ENCODE measurements at regions not wholly inside any gene's neighbourhood (a gene's known extent, or its start where the extent isn't known, plus 50 kb on each side); places are given as distances from the start of the nearest gene placed in this dataset.

DNA sequence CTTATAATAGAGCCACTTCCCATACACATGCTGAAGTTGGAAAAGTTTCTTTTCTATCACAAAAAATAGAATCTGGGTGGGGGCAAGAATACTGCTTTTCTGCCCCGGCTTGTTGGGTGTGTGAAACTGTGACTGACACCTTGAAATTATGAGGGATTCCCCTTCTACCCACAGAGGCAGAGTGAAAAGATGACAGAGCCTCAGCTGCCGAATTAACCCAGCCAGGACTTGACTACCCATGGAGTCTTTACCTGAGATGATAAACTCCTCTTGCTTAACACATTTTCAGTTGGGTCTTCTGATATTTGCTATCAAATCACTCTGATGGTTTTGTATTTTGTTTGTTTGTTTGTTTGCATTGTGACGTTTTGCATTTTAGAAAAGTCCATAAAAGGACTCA is 66.0 kb upstream of the PMAIP1 start:
- no peak overlapping the region for H2AFZ ChIP-seq (ENCODE audit: low read depth)
- H4K20me1 ChIP-seq (ENCODE audit: insufficient read depth): no peaks in the 10 kb centered on the region
- H3K36me3 ChIP-seq (ENCODE audit: insufficient read depth): no peaks in the 10 kb centered on the region
- H3K9ac ChIP-seq: no peak overlapping the region
- TF ChIP-seq, protein P1, sequence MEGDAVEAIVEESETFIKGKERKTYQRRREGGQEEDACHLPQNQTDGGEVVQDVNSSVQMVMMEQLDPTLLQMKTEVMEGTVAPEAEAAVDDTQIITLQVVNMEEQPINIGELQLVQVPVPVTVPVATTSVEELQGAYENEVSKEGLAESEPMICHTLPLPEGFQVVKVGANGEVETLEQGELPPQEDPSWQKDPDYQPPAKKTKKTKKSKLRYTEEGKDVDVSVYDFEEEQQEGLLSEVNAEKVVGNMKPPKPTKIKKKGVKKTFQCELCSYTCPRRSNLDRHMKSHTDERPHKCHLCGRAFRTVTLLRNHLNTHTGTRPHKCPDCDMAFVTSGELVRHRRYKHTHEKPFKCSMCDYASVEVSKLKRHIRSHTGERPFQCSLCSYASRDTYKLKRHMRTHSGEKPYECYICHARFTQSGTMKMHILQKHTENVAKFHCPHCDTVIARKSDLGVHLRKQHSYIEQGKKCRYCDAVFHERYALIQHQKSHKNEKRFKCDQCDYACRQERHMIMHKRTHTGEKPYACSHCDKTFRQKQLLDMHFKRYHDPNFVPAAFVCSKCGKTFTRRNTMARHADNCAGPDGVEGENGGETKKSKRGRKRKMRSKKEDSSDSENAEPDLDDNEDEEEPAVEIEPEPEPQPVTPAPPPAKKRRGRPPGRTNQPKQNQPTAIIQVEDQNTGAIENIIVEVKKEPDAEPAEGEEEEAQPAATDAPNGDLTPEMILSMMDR (conservative IDR thresholded peaks at IDR 0.05; ENCODE audit: low read depth, low read length): no peak
- no peaks in the 10 kb centered on the region for H3K79me2 ChIP-seq (ENCODE audit: insufficient read depth, low read depth)
- H3K4me1 ChIP-seq (ENCODE audit: low read depth, poor library complexity, severe bottlenecking): peaks cover 22% of the 10 kb centered on the region
- no peak overlapping the region for H3K27ac ChIP-seq
- H3K4me2 ChIP-seq: peak overlapping the region; percentile 42
- no peaks in the 10 kb centered on the region for H3K27me3 ChIP-seq (ENCODE audit: insufficient read depth, low read depth)
- no peak overlapping the region for H3K4me3 ChIP-seq (IDR thresholded peaks at IDR 0.05; ENCODE audit: insufficient read depth, low read depth, low read length)

DNA sequence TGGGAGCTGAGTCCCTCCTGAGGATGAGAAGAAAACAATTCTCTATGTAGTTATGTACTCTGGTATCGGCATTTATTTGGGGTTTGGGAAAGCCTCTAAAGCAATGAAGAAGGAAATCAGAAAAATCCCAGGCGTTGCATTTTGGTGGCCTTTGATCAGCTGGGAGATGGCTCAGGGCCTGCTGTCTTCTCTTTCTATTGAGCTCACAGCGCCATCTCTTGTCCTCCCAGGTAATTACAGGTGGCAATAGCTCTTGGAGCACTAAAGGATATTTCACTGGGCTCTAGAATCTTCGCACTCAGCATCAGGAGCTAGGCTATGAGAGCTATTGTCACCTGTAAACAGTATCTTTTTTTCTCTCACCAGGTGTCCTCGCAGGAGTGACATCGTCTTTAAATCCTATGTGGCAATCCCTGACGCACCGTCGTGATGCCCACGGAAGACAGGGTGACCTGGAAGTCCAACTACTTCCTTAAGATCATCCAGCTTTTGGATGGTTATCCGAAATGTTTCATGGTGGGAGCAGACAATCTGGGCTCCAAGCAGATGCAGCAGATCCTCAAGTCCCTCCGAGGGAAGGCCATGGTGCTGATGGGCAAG is 76.1 kb upstream of the PMAIP1 start:
- Histone ChIP-seq H3K9ac (no peak overlapping the region), H2AFZ (ENCODE audit: low read depth) (no peak overlapping the region)
- TF ChIP-seq, protein P1 (conservative IDR thresholded peaks at IDR 0.05; ENCODE audit: low read depth, low read length): peak; percentile 99

DNA sequence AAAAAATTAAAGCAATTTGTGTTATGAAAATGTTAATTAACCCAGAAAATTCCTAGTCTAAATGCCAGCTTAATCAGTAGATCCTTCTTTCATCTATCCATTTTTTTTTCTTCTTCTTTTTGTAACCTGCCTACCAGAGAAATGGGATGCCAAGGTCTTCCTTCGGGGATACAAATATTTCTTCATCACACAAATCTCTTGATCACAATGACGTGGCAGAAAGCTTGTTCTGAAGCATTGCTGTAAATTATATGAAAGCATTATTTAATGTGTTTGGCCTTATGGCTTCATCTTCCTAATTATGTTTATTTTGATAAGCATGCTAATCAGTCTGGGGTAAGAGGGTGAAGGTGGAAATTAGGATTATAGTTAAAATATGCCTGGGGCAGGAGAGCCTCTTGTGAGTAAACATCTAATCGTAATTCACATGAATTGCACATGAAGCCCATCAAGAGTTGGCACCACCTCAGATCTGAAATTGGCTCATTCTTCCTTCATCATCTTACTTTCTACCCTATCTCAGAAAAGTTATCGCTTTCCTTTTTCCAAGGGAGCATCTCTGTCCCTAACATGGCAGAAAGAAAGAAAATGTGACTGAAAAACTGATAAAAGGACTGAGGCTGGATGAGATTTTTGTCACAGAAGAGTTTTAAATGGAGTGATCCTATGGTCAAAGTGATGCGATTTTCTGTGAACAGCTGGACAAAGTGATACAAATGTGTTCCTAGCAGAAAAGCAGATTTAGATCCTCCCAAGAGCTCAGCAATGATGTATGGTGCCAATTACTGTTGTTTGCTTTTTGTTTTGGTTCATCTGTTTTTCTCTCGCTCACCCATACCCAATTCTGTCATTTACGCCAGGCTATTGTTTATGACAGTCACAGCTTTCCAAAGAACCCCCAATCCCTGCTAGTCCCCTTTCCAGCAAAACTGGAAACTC is 76.9 kb upstream of the PMAIP1 start:
- Histone ChIP-seq H3K79me2 (ENCODE audit: insufficient read depth, low read depth) (no peaks in the 10 kb centered on the region), H2AFZ (ENCODE audit: low read depth) (no peak overlapping the region)

More for the DNA sequence above, 76.1 kb upstream of the PMAIP1 start:
- Histone ChIP-seq H3K27me3 (ENCODE audit: insufficient read depth, low read depth) (no peaks in the 10 kb centered on the region), H3K79me2 (ENCODE audit: insufficient read depth, low read depth) (no peaks in the 10 kb centered on the region), H3K4me1 (ENCODE audit: low read depth, poor library complexity, severe bottlenecking) (no peaks in the 10 kb centered on the region), H3K36me3 (ENCODE audit: insufficient read depth) (no peaks in the 10 kb centered on the region), H4K20me1 (ENCODE audit: insufficient read depth) (no peaks in the 10 kb centered on the region), H3K27ac (no peak overlapping the region), H3K4me3 (IDR thresholded peaks at IDR 0.05; ENCODE audit: insufficient read depth, low read depth, low read length) (no peak overlapping the region), H3K4me2 (no peak overlapping the region)

DNA sequence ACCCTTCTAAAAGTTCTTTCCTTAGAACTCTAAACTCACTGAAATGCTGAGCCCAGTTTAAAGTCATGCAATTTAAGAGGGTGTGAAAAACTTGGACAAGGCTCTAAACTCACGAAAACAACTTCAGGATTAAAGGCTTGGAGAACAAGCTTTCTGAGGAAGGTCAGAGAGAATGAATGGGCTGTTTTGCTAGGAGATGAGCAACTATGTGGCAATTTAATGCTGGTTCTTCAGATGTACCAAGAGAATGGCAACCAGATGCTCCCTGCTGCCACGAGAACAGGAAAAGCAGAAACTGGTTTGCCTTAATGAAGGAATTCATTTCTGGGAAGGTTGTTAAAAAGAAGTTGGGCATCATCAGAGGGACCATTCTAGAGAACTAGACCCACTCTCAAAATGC is 77.8 kb upstream of the PMAIP1 start:
- H3K4me3 ChIP-seq (IDR thresholded peaks at IDR 0.05; ENCODE audit: insufficient read depth, low read depth, low read length): no peak overlapping the region
- H3K4me1 ChIP-seq (ENCODE audit: low read depth, poor library complexity, severe bottlenecking): no peaks in the 10 kb centered on the region
- no peak overlapping the region for H3K9ac ChIP-seq
- TF ChIP-seq, protein P1 (conservative IDR thresholded peaks at IDR 0.05; ENCODE audit: low read depth, low read length): no peak
- no peaks in the 10 kb centered on the region for H3K79me2 ChIP-seq (ENCODE audit: insufficient read depth, low read depth)
- H3K27me3 ChIP-seq (ENCODE audit: insufficient read depth, low read depth): no peaks in the 10 kb centered on the region
- no peak overlapping the region for H3K27ac ChIP-seq
- H3K4me2 ChIP-seq: no peak overlapping the region
- no peaks in the 10 kb centered on the region for H3K36me3 ChIP-seq (ENCODE audit: insufficient read depth)
- no peaks in the 10 kb centered on the region for H4K20me1 ChIP-seq (ENCODE audit: insufficient read depth)
- no peak overlapping the region for H2AFZ ChIP-seq (ENCODE audit: low read depth)

More for the DNA sequence above, 76.9 kb upstream of the PMAIP1 start:
- no peaks in the 10 kb centered on the region for H3K36me3 ChIP-seq (ENCODE audit: insufficient read depth)
- no peaks in the 10 kb centered on the region for H4K20me1 ChIP-seq (ENCODE audit: insufficient read depth)
- TF ChIP-seq, protein P1 (conservative IDR thresholded peaks at IDR 0.05; ENCODE audit: low read depth, low read length): no peak
- H3K27ac ChIP-seq: no peak overlapping the region
- no peaks in the 10 kb centered on the region for H3K27me3 ChIP-seq (ENCODE audit: insufficient read depth, low read depth)
- no peak overlapping the region for H3K4me2 ChIP-seq
- no peaks in the 10 kb centered on the region for H3K4me1 ChIP-seq (ENCODE audit: low read depth, poor library complexity, severe bottlenecking)
- H3K4me3 ChIP-seq (IDR thresholded peaks at IDR 0.05; ENCODE audit: insufficient read depth, low read depth, low read length): no peak overlapping the region
- H3K9ac ChIP-seq: no peak overlapping the region

All from KMS-11 (cell line).